CD4-positive, CD25-positive, alpha-beta regulatory T cell (primary cell): ENCODE measurements at regions not wholly inside any gene's neighbourhood (a gene's known extent, or its start where the extent isn't known, plus 50 kb on each side); places are given as distances from the start of the nearest gene placed in this dataset.

Experiments used
- ATAC-seq, 2 donors: fragments of 150-1000 bp; cut with Tn5 transposase; one replicate each; pipeline ENCODE4 v1.10.0; 2021; ENCODE audit warnings: low read depth in 2 of 2, moderate number of reproducible peaks in 2 of 2, moderate library complexity in 1 of 2
- DNase-seq, 3 donors: peaks; one replicate each; pipeline versions ENCODE4 v3.0.0 to v3.0.0-alpha.2; 2012 to 2022; ENCODE audit warnings: mixed read lengths in 1 of 3
- H3K27ac ChIP-seq: one replicate; pipeline ENCODE4 v1.7.0; 2013; ENCODE audit warnings: mild to moderate bottlenecking, low read length; ENCODE audit not compliant: insufficient read depth, poor library complexity, severe bottlenecking
- H3K27me3 ChIP-seq: one replicate; pipeline ENCODE4 v1.7.0; 2013; ENCODE audit warnings: low read length; ENCODE audit not compliant: control insufficient read depth, insufficient read depth
- H3K36me3 ChIP-seq: one replicate; pipeline ENCODE4 v1.7.0; 2013; ENCODE audit warnings: mild to moderate bottlenecking, low read length, moderate library complexity; ENCODE audit not compliant: control insufficient read depth, insufficient read depth
- H3K4me1 ChIP-seq: 2 replicates; pipeline ENCODE4 v1.7.0; 2013; ENCODE audit warnings: mild to moderate bottlenecking, low read length; ENCODE audit not compliant: insufficient read depth, control insufficient read depth, poor library complexity, severe bottlenecking
- H3K4me3 ChIP-seq: one replicate; pipeline ENCODE4 v1.7.0; 2013; ENCODE audit warnings: low read depth, mild to moderate bottlenecking, low read length, moderate library complexity
- H3K9me3 ChIP-seq, 2 experiments: 1 replicate in 1 of 2; 2 replicates in 1 of 2; pipeline ENCODE4 v1.7.0; 2013; ENCODE audit warnings: low read length in 2 of 2, mild to moderate bottlenecking in 1 of 2, moderate library complexity in 1 of 2; ENCODE audit not compliant: control insufficient read depth in 2 of 2
- H3K27ac Mint-ChIP-seq, 3 donors: one replicate each; pipeline ENCODE4 v1.8.0; 2020 to 2022; ENCODE audit warnings: mild to moderate bottlenecking in 3 of 3, mixed read lengths in 3 of 3, moderate library complexity in 2 of 3
- H3K27me3 Mint-ChIP-seq: one replicate; pipeline ENCODE4 v1.8.0; 2022; ENCODE audit warnings: mild to moderate bottlenecking, mixed read lengths
- H3K36me3 Mint-ChIP-seq: one replicate; pipeline ENCODE4 v1.8.0; 2020; ENCODE audit warnings: mixed read lengths
- H3K4me1 Mint-ChIP-seq, 4 donors: one replicate each; pipeline ENCODE4 v1.8.0; 2020 to 2022; ENCODE audit warnings: mixed read lengths in 4 of 4, mild to moderate bottlenecking in 1 of 4
- H3K4me3 Mint-ChIP-seq, 4 donors: one replicate each; pipeline ENCODE4 v1.8.0; 2020 to 2022; ENCODE audit warnings: mild to moderate bottlenecking in 4 of 4, mixed read lengths in 4 of 4, moderate library complexity in 3 of 4
- H3K9me3 Mint-ChIP-seq, 7 donors: one replicate each; pipeline ENCODE4 v1.8.0; 2020 to 2022; ENCODE audit warnings: mixed read lengths in 7 of 7, mild to moderate bottlenecking in 3 of 7, moderate library complexity in 2 of 7

DNA sequence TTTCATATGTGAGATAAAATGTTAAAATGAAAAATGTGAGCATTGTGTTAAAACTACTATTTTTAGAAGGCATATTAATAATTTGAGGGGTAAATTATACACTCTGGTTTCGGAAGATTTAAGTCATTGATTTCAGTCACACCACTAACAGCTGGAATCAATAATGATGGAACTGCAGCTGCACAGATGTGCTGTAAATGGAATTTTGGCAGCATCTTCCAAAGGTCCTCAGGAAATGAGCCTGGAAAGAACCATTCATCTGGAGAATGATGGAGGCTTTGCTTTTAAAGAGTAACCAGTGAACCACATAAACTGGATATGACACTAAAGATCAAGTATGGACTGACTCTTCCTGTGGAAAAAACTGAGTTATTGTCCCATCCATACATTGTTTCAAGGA, 759.0 kb upstream of the EPHA5 start:
- Histone ChIP-seq H3K9me3 (peaks cover 0 to 4% of the 10 kb centered on the region in 2 experiments), H3K4me3 (no peak overlapping the region), H3K27ac (no peak overlapping the region), H3K27me3 (no peaks in the 10 kb centered on the region), H3K36me3 (no peaks in the 10 kb centered on the region), H3K4me1 (no peaks in the 10 kb centered on the region)
- Mint-ChIP-seq H3K4me1 (no peaks in the 10 kb centered on the region), H3K27me3 (no peaks in the 10 kb centered on the region), H3K36me3 (no peaks in the 10 kb centered on the region), H3K27ac (no peak overlapping the region), H3K4me3 (no peak overlapping the region), H3K9me3 (peaks cover 0 to 25% (median 5%) of the 10 kb centered on the region in 7 donors)
- ATAC-seq (no peak), DNase-seq (no peak)

DNA sequence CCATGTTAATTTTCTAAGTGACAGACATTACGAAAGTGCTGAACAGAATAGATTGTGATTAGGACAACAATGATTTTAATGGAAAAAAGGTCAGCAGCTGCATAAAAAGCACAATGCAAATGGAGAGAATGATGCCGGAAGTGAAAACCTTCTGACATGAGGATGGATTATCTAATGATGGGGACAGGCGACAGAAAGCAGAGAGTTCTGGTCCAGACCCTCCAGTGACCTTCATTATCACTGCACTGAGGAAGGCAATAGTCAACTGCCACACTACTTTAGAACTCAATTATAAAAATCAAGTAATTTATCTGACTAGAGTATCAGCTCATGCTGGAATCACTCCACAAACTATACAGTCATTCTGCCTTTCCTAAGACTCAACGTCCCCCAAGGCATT, 746.1 kb upstream of the EPHA5 start:
- H3K36me3 ChIP-seq, result no peaks in the 10 kb centered on the region
- no peaks in the 10 kb centered on the region for H3K9me3 ChIP-seq
- Mint-ChIP-seq H3K36me3 (no peaks in the 10 kb centered on the region), H3K27ac (no peak overlapping the region), H3K27me3 (no peaks in the 10 kb centered on the region), H3K4me1 (no peaks in the 10 kb centered on the region), H3K4me3 (no peak overlapping the region), H3K9me3 (peaks cover 0 to 16% (median 7%) of the 10 kb centered on the region in 7 donors)
- no peaks in the 10 kb centered on the region for H3K27me3 ChIP-seq
- H3K4me1 ChIP-seq, result no peaks in the 10 kb centered on the region
- H3K27ac ChIP-seq, result no peak overlapping the region
- ATAC-seq, result no peak
- H3K4me3 ChIP-seq, result no peak overlapping the region
- no peak for DNase-seq

DNA sequence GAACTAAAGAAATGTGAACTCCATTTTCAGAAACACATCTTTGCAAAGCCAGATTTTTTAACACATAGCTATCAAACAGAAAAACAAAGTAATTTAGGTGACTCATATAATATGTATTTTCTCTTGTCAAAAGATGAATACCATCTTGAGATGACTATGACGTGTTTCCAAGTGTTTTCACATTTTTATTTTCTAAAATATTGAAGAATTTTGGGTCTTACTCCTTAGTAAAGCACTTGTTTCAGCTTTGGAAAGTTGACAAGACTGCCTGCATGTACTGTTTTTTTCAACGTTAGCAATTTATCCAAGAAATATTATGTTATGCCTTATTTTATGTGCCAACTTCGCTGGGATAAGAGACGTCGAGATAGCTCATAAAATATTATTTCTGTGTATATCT, 733.9 kb upstream of the EPHA5 start:
- no peaks in the 10 kb centered on the region for H3K36me3 Mint-ChIP-seq
- no peaks in the 10 kb centered on the region for H3K4me1 Mint-ChIP-seq
- no peak overlapping the region for H3K4me3 ChIP-seq
- H3K4me3 Mint-ChIP-seq, result no peak overlapping the region
- DNase-seq (no peak), ATAC-seq (no peak)
- no peak overlapping the region for H3K27ac Mint-ChIP-seq
- peaks cover 0 to 5% of the 10 kb centered on the region in 2 experiments for H3K9me3 ChIP-seq
- H3K36me3 ChIP-seq, result no peaks in the 10 kb centered on the region
- H3K27ac ChIP-seq, result no peak overlapping the region
- H3K4me1 ChIP-seq, result no peaks in the 10 kb centered on the region
- H3K27me3 ChIP-seq, result no peaks in the 10 kb centered on the region
- peaks cover 0 to 15% (median 4%) of the 10 kb centered on the region in 7 donors for H3K9me3 Mint-ChIP-seq
- no peaks in the 10 kb centered on the region for H3K27me3 Mint-ChIP-seq

DNA sequence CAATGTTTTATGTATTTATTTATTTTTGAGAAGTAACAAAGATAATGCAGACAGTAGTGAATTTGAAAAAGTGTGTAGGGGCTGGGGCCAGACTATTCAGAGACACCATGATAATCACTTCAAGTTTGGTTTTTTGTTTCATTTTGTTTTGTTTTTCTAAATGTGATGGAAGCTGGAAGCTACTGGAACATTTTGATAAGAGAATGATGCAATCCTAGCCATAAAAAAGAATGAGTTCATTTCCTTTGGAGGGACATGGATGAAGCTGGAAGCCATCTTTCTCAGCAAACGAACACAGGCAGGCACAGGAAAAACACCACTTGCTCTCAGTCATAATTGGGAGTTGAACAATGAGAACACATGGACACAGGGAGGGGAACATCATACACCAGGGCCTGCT, 706.6 kb upstream of the EPHA5 start:
- no peak overlapping the region for H3K27ac Mint-ChIP-seq
- Histone ChIP-seq H3K36me3 (no peaks in the 10 kb centered on the region), H3K9me3 (peaks cover 0 to 2% of the 10 kb centered on the region in 2 experiments), H3K27ac (no peak overlapping the region), H3K4me1 (no peaks in the 10 kb centered on the region), H3K27me3 (no peaks in the 10 kb centered on the region), H3K4me3 (no peak overlapping the region)
- H3K4me1 Mint-ChIP-seq, result no peaks in the 10 kb centered on the region
- H3K36me3 Mint-ChIP-seq, result no peaks in the 10 kb centered on the region
- H3K27me3 Mint-ChIP-seq, result no peaks in the 10 kb centered on the region
- DNase-seq, result no peak
- ATAC-seq, result no peak
- peaks cover 0 to 23% (median 6%) of the 10 kb centered on the region in 7 donors for H3K9me3 Mint-ChIP-seq
- H3K4me3 Mint-ChIP-seq, result no peak overlapping the region

DNA sequence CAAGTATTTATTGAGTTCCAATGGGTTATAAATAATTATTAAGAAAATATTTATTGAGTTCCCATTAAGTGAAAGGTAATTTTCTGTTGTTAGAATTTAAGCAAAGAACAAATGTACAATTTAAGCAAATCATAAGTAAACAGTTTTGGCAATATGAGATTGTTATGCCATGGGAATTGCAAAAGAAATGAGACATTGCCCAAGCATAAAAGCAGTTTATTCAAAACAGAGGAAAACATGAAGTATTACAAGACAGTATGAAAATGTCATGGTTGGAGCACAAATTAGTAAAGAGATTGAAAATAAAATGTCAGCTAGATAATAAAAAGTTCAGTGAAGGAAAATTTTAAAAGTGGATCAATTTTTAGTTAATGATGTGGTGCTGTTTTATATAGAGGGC, 706.1 kb upstream of the EPHA5 start:
- DNase-seq (no peak), ATAC-seq (no peak)
- Mint-ChIP-seq H3K36me3 (no peaks in the 10 kb centered on the region), H3K9me3 (peaks cover 0 to 23% (median 6%) of the 10 kb centered on the region in 7 donors), H3K27me3 (no peaks in the 10 kb centered on the region), H3K4me3 (no peak overlapping the region), H3K27ac (no peak overlapping the region), H3K4me1 (no peaks in the 10 kb centered on the region)
- Histone ChIP-seq H3K27ac (no peak overlapping the region), H3K9me3 (peaks cover 0 to 2% of the 10 kb centered on the region in 2 experiments), H3K36me3 (no peaks in the 10 kb centered on the region), H3K4me3 (no peak overlapping the region), H3K27me3 (no peaks in the 10 kb centered on the region), H3K4me1 (no peaks in the 10 kb centered on the region)

DNA sequence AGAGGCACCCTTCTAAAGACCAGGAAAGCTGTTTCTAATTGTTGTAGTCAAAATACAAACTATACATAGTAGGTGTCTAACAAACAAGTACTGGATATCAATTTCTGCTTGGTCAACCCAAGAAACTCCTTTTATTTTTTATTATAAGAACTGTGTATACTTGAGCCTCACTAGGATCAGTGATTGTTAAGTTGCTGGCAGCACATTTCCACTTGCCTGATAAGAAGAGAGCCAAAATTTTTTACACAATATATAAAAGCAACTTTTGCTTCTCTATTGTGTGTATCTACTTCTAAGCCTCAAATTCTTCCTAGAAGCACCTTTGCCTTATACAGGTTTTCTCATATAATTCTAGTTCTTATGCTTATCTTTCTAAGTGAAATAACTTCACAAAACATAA, 703.0 kb upstream of the EPHA5 start:
- Mint-ChIP-seq H3K9me3 (peaks cover 0 to 29% (median 5%) of the 10 kb centered on the region in 7 donors), H3K36me3 (no peaks in the 10 kb centered on the region), H3K27ac (no peak overlapping the region)

DNA sequence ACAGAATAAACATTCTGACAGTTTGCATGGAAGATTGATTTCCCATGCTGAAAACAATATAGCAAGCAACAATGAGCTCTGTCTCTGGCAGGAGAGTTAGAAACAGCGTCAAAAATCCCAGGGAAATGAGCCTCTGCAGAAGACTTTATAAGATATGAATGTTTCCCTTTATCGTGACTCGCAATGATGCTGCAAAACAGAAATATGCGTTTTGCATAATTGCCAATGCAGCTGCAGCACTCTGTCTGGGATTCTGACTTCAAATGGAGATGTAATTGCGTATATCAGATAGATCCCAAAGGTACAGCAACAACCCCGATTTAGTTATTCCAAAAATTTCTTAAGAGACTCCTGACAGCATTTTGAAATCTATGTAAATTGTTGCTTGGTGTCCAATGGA, 702.4 kb upstream of the EPHA5 start:
- peaks cover 0 to 29% (median 5%) of the 10 kb centered on the region in 7 donors for H3K9me3 Mint-ChIP-seq
- no peaks in the 10 kb centered on the region for H3K4me1 Mint-ChIP-seq
- no peak for ATAC-seq
- no peak overlapping the region for H3K27ac Mint-ChIP-seq
- Histone ChIP-seq H3K36me3 (no peaks in the 10 kb centered on the region), H3K4me3 (no peak overlapping the region), H3K9me3 (peaks cover 2 to 6% of the 10 kb centered on the region in 2 experiments), H3K4me1 (no peaks in the 10 kb centered on the region), H3K27me3 (no peaks in the 10 kb centered on the region), H3K27ac (no peak overlapping the region)
- no peak overlapping the region for H3K4me3 Mint-ChIP-seq
- no peak for DNase-seq
- H3K36me3 Mint-ChIP-seq, result no peaks in the 10 kb centered on the region
- no peaks in the 10 kb centered on the region for H3K27me3 Mint-ChIP-seq

More for the DNA sequence above, 703.0 kb upstream of the EPHA5 start:
- DNase-seq (no peak), ATAC-seq (no peak)
- H3K27ac ChIP-seq, result no peak overlapping the region
- peaks cover 2 to 6% of the 10 kb centered on the region in 2 experiments for H3K9me3 ChIP-seq
- H3K36me3 ChIP-seq, result no peaks in the 10 kb centered on the region
- H3K4me3 Mint-ChIP-seq, result no peak overlapping the region
- H3K4me3 ChIP-seq, result no peak overlapping the region
- H3K27me3 ChIP-seq, result no peaks in the 10 kb centered on the region
- no peaks in the 10 kb centered on the region for H3K4me1 ChIP-seq
- no peaks in the 10 kb centered on the region for H3K4me1 Mint-ChIP-seq
- H3K27me3 Mint-ChIP-seq, result no peaks in the 10 kb centered on the region

DNA sequence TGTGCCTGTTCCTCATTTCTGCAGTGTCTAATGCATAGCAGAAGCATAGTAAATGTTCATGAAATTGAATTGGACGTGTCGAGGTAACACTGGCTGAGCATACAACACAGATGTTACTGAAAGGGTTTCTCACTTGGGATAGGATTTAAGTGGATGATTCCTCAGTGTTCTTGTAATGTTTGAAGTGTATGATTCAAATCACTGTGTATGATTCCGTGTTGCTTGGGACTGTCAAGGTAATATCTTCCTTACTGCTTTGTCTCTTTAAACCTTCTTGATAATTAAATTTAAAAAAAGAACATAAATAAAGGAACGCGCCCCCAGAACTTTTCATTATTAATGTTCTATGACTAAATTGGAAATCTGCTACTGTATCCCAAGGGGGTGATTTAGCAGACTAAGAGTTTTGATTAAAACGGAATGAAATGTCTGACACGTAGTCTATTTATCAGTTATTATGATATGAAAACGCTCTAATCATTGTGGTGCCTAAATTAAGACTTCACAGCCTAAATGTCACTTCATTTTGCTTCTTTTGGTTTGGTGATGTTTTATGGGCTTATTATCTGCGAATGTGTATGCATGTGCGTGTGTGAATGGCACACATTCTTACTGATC, 696.9 kb upstream of the EPHA5 start:
- DNase-seq (no peak), ATAC-seq (no peak)
- H3K36me3 Mint-ChIP-seq, result no peaks in the 10 kb centered on the region
- Histone ChIP-seq H3K27ac (no peak overlapping the region), H3K36me3 (no peaks in the 10 kb centered on the region), H3K4me3 (no peak overlapping the region), H3K9me3 (peaks cover 0 to 6% of the 10 kb centered on the region in 2 experiments), H3K4me1 (no peaks in the 10 kb centered on the region), H3K27me3 (no peaks in the 10 kb centered on the region)
- H3K27me3 Mint-ChIP-seq, result no peaks in the 10 kb centered on the region
- H3K27ac Mint-ChIP-seq, result no peak overlapping the region
- H3K9me3 Mint-ChIP-seq, result peaks cover 1 to 14% (median 7%) of the 10 kb centered on the region in 7 donors
- no peak overlapping the region for H3K4me3 Mint-ChIP-seq
- H3K4me1 Mint-ChIP-seq, result no peaks in the 10 kb centered on the region
